ENCODE measurements at regions not wholly inside any gene's neighbourhood (a gene's known extent, or its start where the extent isn't known, plus 50 kb on each side); places are given as distances from the start of the nearest gene placed in this dataset.

- no peak for DNase-seq
Observed at GRCh38 chr17:12457493-12457892, 208.2 kb upstream of the MYOCD start.

- DNase-seq: no peak
Observed at GRCh38 chr17:12459736-12460135, 206.0 kb upstream of the MYOCD start.

- no peak for DNase-seq
Observed at GRCh38 chr17:12463102-12463501, 202.6 kb upstream of the MYOCD start.

- no peak for DNase-seq
Observed at GRCh38 chr17:12472252-12473173, 193.2 kb upstream of the MYOCD start.

- no peak for DNase-seq
Observed at GRCh38 chr17:12478311-12478710, 187.4 kb upstream of the MYOCD start.

GRCh38 chr17:12485361-12485906, 180.3 kb upstream of the MYOCD start:
- DNase-seq: no peak

- no peak for DNase-seq
Observed at GRCh38 chr17:12489325-12489724, 176.4 kb upstream of the MYOCD start.

- DNase-seq: no peak
Observed at GRCh38 chr17:12492450-12492849, 173.2 kb upstream of the MYOCD start.

GRCh38 chr17:12505866-12506265, 159.8 kb upstream of the MYOCD start:
- DNase-seq: no peak

- DNase-seq: no peak
Observed at GRCh38 chr17:12507026-12507595, 158.6 kb upstream of the MYOCD start.

- DNase-seq: no peak
Observed at GRCh38 chr17:12509801-12510200, 155.9 kb upstream of the MYOCD start.

- DNase-seq: no peak
Observed at GRCh38 chr17:12510535-12510934, 155.2 kb upstream of the MYOCD start.

- DNase-seq: no peak
Observed at GRCh38 chr17:12512694-12513355, 152.9 kb upstream of the MYOCD start.

GRCh38 chr17:12514596-12514995, 151.1 kb upstream of the MYOCD start:
- no peak for DNase-seq

GRCh38 chr17:12519956-12520594, 145.6 kb upstream of the MYOCD start:
- DNase-seq: no peak

- no peak for DNase-seq
Observed at GRCh38 chr17:12521416-12521815, 144.3 kb upstream of the MYOCD start.

GRCh38 chr17:12522336-12522735, 143.4 kb upstream of the MYOCD start:
- no peak for DNase-seq

- DNase-seq: no peak
Observed at GRCh38 chr17:12522743-12523183, 142.9 kb upstream of the MYOCD start.

- DNase-seq: no peak
Observed at GRCh38 chr17:12523244-12523643, 142.4 kb upstream of the MYOCD start.

GRCh38 chr17:12528036-12528435, 137.7 kb upstream of the MYOCD start:
- no peak for DNase-seq

GRCh38 chr17:12530161-12530560, 135.5 kb upstream of the MYOCD start:
- no peak for DNase-seq

GRCh38 chr17:12536021-12536420, 129.7 kb upstream of the MYOCD start:
- DNase-seq: no peak

GRCh38 chr17:12536472-12536871, 129.2 kb upstream of the MYOCD start:
- DNase-seq: no peak

All from SHP77 treated with DMSO at 0.1 percent for 48 hours (cell line).